ENCODE measurements at regions not wholly inside any gene's neighbourhood (a gene's known extent, or its start where the extent isn't known, plus 50 kb on each side); places are given as distances from the start of the nearest gene placed in this dataset.
A peak's percentile ranks its signal among the peaks of the same experiment; 100 is the strongest.

DNA sequence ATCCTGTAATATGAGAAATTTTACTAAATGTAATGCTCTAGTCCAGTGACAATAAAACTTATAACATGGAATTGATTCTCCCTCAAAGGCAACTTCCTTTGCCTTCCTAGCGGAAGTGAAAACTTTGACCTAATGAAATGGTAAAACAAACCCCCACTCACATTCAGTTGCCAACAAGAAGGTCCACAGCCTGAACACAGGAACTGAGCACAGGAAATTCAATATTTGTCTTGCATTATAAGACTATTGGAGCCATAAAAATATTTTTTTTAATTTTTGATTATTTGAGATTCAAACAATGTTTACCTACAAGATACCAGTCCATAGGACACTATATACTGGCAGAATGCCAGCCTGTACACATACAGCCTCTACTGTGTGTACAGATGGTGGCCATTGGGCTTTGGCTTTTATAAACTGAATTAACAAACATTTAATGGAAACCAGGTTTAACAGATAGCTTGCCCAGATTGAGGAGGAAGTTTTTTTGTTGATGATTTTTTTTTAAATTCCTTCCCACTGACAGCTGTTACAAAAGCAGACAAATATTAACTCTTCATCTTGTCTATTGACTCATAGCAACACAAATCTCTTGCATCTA, 481.5 kb upstream of the JAG1 start:
- H3K36me3 ChIP-seq: no peaks in the 10 kb centered on the region
- TF ChIP-seq, protein P1, sequence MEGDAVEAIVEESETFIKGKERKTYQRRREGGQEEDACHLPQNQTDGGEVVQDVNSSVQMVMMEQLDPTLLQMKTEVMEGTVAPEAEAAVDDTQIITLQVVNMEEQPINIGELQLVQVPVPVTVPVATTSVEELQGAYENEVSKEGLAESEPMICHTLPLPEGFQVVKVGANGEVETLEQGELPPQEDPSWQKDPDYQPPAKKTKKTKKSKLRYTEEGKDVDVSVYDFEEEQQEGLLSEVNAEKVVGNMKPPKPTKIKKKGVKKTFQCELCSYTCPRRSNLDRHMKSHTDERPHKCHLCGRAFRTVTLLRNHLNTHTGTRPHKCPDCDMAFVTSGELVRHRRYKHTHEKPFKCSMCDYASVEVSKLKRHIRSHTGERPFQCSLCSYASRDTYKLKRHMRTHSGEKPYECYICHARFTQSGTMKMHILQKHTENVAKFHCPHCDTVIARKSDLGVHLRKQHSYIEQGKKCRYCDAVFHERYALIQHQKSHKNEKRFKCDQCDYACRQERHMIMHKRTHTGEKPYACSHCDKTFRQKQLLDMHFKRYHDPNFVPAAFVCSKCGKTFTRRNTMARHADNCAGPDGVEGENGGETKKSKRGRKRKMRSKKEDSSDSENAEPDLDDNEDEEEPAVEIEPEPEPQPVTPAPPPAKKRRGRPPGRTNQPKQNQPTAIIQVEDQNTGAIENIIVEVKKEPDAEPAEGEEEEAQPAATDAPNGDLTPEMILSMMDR (IDR thresholded peaks at IDR 0.05): no peak
- TF ChIP-seq POLR2A (IDR thresholded peaks at IDR 0.05): no peak
- no peak overlapping the region for H3K27ac ChIP-seq
- no peaks in the 10 kb centered on the region for H3K27me3 ChIP-seq
- H3K9me3 ChIP-seq: no peaks in the 10 kb centered on the region
- DNase-seq: no peak
- H3K4me1 ChIP-seq: no peaks in the 10 kb centered on the region
- H3K4me3 ChIP-seq: no peak overlapping the region

DNA sequence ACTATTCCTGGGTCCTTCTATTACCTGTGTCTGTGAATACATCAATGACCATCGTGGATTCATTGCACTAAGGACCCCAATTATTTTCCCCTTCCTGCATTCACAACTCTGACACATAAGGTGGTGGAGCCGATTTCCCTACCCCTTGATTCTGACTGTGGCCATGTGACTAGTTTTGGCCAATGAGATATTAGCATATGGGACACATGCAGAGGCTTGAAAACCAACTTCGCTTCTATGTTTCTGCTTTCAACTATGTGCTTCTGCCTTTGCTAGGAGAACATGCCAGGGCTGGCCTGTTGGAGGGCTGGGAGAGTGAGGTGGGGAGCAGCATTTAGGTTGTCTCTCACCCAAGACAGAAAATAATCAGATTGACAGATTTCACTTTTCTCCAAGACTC, 483.1 kb upstream of the JAG1 start:
- no peaks in the 10 kb centered on the region for H3K9me3 ChIP-seq
- H3K36me3 ChIP-seq: no peaks in the 10 kb centered on the region
- no peaks in the 10 kb centered on the region for H3K4me1 ChIP-seq
- H3K4me3 ChIP-seq: no peak overlapping the region
- DNase-seq: no peak
- no peak overlapping the region for H3K27ac ChIP-seq
- no peak for TF ChIP-seq POLR2A (IDR thresholded peaks at IDR 0.05)
- TF ChIP-seq, protein P1 (IDR thresholded peaks at IDR 0.05): no peak
- no peaks in the 10 kb centered on the region for H3K27me3 ChIP-seq

DNA sequence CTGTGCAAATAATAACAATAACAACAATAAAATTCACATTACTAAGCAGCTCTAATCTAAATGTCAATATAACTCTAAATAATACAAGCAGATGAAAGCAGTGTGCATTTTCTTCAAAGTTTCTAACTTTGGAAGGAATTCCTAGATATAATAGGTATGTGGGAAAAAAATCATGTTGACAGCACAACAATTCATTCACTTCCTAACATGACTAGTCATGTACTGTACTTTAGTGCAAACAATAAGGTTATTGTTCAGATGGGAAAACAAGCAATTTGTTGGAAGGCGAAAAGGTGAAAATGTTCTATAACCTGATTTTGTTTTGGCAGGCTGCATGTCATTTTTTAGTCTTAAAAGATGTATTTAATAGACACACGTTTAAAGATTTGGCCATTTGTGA, 484.3 kb upstream of the JAG1 start:
- no peaks in the 10 kb centered on the region for H3K27me3 ChIP-seq
- H3K4me1 ChIP-seq: no peaks in the 10 kb centered on the region
- no peaks in the 10 kb centered on the region for H3K36me3 ChIP-seq
- no peak overlapping the region for H3K27ac ChIP-seq
- no peaks in the 10 kb centered on the region for H3K9me3 ChIP-seq
- no peak overlapping the region for H3K4me3 ChIP-seq
- TF ChIP-seq, protein P1 (IDR thresholded peaks at IDR 0.05): no peak
- no peak for TF ChIP-seq POLR2A (IDR thresholded peaks at IDR 0.05)
- no peak for DNase-seq

DNA sequence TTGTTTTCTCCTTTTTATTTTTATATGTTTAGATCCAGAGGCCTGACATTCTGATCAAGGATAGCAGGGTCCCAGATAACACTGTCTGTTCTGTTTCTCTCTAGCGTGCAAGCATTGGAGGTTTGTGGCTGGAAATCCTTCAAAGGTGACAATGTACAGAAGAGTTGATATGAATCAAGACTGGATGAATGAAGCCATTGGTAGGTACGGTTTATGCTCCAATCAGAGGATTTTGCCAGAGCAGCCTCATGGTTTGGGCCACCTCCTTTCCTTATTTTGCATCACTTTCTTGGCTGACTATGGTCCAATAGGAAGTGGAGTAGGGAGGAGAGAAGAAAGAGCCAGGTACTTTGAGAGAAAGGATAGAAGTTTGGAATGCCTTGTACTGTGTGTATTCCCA, 484.8 kb upstream of the JAG1 start:
- Histone ChIP-seq H3K4me3 (no peak overlapping the region), H3K27ac (no peak overlapping the region), H3K4me1 (no peaks in the 10 kb centered on the region), H3K36me3 (no peaks in the 10 kb centered on the region), H3K27me3 (no peaks in the 10 kb centered on the region), H3K9me3 (no peaks in the 10 kb centered on the region)
- TF ChIP-seq POLR2A (IDR thresholded peaks at IDR 0.05): no peak
- TF ChIP-seq, protein P1 (IDR thresholded peaks at IDR 0.05): no peak
- DNase-seq: no peak

DNA sequence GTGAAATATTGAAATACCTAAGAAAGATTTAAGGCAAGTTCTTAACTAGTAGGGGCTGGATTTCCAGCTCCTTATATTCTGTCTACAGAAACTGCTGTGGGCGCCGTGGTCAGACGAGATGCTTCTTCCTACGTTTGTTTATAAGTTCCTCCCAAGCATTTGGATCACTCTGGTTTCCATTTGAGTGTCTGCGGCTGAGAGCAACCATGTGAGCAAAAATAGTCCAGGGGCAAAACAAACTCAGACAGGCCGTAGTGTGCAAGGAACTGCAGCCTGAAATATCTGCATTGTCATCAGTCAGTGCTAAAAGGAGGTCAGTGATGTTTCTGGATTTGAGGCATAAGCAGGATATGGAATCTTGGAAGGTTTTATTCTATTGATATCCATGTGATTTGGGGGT, 485.9 kb upstream of the JAG1 start:
- Histone ChIP-seq H3K9me3 (no peaks in the 10 kb centered on the region), H3K4me1 (no peaks in the 10 kb centered on the region), H3K4me3 (no peak overlapping the region), H3K27me3 (no peaks in the 10 kb centered on the region), H3K27ac (peak overlapping the region in 2 of 4 donors; percentile 14 to 22), H3K36me3 (no peaks in the 10 kb centered on the region)
- TF ChIP-seq, protein P1 (IDR thresholded peaks at IDR 0.05): no peak
- TF ChIP-seq POLR2A (IDR thresholded peaks at IDR 0.05): no peak
- DNase-seq: no peak

Data from Peyer's patch (tissue), 4 donors.